NCI-H2081 treated with DMSO at 0.1 percent for 48 hours (cell line): ENCODE measurements at regions not wholly inside any gene's neighbourhood (a gene's known extent, or its start where the extent isn't known, plus 50 kb on each side); places are given as distances from the start of the nearest gene placed in this dataset.

Experiments used
- DNase-seq: peaks from one replicate; lab custom pipeline; 2025; lab: John Stamatoyannopoulos, UW

DNA sequence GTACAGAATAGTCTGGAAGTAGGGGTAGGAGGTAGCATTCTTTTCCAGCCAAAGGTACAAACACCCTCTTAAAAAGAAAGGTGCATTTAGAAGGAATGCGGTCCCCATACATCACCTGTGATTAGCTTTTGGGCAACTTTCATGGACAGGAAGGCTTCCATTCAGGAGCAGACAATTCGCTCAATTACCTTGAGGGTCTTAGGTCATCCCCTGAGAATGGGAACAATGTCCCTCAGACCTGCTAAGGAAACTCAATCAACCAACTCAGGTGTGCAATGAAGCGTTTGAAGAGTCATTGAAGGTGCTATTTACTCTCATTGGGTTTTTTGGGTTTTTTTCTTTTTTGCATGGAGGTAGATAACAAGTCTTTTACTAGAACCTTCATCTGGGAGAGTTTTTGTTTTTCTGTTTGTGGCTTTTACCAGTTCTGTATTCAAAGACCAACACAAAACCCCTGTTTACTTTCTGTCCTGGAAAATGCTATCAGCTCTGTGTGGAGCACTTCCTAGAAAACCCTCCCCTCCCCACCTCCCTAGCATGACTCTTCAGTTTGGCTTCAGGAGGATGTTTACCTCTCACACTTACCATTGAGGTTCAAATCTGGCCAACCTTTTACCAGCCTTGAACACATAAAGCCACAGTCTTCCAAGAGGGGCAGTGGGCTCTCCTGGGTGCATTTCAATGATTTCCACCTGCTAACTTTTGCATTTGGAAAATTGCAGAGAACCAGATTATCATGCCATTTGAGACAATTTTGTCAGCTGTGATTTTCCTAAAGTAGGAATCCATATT is 271.2 kb upstream of the PRDM1 start:
- DNase-seq, result no peak

DNA sequence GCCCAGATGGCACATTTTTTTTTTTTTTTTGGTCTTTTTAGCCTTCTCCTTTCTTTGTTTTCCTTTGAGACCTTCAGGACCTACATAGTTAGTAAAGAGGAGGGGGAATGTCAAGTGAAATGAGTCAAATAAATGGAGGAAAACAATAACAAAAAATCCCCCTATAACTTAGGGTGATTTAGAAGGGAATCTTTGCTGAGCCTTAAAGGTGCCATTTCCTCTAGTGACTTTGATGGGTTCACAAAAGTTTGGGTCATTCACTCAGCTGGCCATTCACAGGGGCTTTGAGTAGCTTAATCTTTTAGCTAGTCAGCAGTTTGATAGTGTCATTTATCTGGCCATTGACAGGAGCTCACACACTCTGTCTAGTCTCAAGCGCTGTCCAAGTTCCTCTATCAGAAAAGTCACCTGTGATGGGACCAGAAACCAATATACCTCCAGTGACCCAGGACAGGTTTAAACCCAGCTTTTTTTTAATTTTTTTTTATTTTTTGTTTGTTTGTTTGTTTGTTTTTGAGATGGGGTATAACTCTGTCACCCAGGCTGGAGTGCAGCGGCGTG is 275.1 kb upstream of the PRDM1 start:
- no peak for DNase-seq

- no peak for DNase-seq
Observed at GRCh38 chr6:105810105-105810921, 275.8 kb upstream of the PRDM1 start.

DNA sequence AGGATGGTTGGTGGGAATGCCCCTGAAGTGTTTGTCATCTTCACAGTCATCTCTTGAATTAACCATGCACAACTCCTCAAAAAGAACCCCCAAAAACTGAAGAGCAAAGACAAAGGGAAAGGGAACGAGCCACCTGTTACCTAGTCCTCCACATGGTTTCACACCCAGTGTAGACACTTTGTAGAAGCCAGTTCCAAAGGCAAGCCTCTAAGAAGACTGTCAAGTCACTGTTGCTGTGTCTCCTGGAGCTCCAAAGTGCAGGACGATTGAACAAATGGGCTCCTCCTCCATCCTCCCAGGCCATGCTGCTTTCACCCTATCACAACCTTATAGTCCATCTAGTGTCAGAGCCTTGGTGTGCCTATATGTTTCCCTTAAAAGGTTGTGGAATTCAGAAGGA is 277.6 kb upstream of the PRDM1 start:
- no peak for DNase-seq

DNA sequence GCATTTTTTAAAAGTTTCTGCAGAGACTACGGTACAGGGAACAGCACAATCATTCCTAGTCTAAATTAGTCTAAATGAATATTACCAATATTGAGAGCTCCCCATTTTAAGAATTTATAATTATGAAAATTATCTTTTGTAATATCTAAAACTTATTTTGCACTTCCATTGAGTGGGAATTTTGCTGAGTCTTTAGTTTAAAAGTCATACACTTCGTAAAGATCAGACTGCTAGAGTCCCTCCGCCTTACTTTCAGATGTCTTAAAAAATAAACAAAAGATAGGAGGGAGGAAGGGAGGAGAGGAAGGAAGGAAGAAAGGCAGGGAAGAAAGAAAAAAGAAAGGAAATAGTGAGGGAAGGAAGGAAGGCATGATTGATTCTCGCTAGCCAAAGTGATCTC is 278.2 kb upstream of the PRDM1 start:
- DNase-seq, result no peak

DNA sequence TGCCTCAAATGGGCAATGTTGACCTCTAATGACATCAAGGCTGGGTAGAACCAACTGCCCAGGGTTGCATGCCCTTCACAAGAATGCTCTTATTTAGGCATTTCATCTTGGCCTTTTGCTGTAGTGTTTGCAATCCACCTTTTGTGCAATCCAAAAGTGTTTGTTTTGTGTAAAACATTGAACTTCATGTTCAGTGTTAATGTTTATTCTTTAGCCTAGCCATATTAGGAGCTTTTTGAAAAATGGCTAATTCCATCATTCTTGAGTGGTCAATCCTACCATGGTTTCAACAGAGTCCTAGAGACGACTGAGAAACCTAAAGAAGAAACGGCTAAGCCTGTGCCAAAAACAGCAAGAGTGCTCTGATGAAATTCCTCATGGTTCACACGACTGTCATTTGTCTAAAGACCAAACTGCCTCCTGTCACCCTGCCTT is 279.6 kb upstream of the PRDM1 start:
- no peak for DNase-seq

GRCh38 chr6:105805501-105806023 is 280.6 kb upstream of the PRDM1 start:
- DNase-seq, result no peak

DNA sequence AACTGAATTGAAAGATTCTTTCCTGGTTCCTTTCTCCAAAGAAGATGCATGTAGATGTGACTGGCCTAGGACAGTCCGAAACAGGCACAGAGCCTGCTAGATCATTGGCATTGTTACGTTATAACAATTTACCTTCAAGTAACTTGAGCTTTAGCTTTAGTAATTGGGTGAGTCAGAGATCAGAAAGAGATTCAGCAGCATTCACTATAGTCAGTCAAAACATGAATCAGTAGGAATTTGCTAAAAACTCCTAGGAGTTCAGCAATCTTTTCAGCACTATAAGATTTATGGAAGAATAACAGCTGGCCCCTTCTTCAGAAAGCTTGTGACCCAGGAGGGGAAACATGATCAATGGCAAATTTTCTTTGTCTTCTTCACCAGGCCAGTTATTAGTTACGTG is 281.7 kb upstream of the PRDM1 start:
- no peak for DNase-seq

- no peak for DNase-seq
Observed at GRCh38 chr6:105804000-105804399, 282.1 kb upstream of the PRDM1 start.

DNA sequence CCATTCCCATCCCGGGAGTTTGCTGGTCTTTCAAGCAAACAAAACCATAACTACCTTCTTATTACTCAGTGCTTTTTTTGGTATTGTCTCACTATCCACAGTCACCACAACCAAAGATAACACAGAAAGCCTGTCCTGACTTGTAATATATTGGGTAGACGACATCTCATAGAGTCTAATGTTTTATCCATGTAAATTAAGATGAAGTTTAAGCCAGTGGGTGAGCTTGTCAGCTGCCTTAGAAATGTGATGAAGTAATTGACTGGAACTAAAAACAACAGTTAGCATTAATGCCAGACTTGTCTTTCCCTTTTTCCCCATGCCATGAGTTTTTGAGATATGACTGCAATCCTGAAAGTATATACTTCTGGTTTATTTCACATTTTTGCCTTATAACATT is 282.7 kb upstream of the PRDM1 start:
- no peak for DNase-seq

GRCh38 chr6:105802703-105803102 is 283.4 kb upstream of the PRDM1 start:
- DNase-seq, result no peak

- no peak for DNase-seq
Observed at GRCh38 chr6:105800871-105801270, 285.3 kb upstream of the PRDM1 start.

DNA sequence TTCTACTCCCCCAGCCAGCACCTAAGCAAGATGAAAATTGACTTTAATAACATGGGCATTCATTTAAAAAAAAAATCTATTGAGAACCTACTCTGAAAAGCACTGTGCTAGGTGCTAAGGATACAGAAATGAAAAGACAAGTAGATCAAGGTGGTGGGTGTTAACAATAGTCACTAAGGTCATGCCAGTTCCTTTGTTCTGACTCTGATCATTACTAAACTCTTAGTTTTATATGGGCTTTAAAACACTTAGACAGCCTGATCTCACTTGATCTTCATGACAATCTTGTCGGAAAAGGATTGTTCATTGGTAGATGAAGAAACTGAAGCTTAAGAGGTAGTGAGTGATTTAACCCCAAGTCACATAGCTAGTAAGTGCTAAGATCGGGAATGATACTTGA is 285.7 kb upstream of the PRDM1 start:
- DNase-seq, result no peak

- DNase-seq, result no peak
Observed at GRCh38 chr6:105799056-105799455, 287.1 kb upstream of the PRDM1 start.

- no peak for DNase-seq
Observed at GRCh38 chr6:105797983-105798453, 288.1 kb upstream of the PRDM1 start.

DNA sequence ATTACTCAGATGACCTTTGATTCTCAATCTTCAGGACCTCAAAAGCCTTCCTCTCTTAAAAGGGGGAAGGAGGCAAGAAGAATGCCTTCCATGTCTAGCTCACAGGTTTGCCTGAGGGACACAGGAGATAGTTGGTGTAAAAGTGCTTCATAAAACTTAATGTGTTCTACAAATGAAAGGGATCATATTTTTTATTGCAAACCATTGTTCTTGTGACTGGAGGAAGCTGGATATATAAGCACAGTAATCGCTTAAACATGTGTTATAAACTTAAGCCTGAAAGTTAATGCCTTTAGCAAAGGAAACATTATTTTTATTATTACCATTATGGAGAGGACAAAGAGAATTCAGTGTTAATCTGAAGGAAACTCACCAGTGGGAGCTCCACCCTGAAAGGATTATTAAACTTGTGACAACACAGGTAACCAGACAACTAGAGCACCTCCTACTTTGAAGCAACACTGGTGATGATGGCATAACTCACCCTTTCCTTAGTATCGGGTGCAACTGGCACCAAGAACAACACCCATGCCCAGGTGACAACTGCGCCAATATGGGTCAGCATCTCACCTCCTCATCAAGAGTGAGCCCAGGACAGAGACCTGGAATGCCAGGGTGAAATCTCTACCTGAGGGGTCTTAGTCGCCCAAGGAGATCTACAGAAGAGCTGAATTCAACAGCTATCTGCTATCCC is 288.7 kb upstream of the PRDM1 start:
- DNase-seq, result no peak

GRCh38 chr6:105795913-105796517 is 290.1 kb upstream of the PRDM1 start:
- DNase-seq, result no peak

DNA sequence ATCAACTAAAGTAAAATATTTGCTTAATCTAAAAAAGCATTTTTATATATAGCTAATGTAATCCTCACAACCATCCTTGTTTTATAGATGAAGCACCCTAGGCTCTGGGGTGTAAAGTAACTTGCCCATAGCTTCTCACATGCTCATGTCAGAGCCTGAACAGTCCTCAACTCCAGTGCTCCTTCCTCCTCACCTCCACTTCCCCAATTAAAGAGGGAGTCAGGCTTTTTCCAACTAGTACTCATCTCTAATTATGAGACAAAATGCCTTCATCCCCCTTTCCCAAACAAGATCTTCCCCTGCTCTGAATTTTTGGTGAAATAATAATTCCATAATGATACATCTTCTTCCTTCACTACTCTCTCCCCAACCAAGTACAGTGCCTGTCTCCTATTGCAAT is 290.8 kb upstream of the PRDM1 start:
- DNase-seq, result no peak

DNA sequence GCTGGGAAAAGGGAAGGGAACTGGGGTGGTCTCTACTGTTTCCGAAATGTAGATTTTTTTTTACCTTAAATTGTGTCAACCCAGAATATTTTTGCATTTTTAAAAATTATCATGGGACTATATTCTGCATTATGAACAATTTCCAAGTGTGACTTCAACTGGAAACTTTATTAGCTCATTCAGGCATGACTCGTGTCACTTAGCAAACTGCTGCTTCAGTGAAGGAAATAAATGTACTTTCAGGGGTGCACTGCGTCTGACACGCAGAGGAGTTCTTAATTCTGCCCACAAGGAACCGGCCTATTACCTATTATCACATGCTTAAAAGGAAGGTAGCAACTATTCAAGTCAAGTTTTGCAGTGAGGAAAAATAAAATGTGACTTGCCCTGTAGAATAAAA is 291.3 kb upstream of the PRDM1 start:
- no peak for DNase-seq

DNA sequence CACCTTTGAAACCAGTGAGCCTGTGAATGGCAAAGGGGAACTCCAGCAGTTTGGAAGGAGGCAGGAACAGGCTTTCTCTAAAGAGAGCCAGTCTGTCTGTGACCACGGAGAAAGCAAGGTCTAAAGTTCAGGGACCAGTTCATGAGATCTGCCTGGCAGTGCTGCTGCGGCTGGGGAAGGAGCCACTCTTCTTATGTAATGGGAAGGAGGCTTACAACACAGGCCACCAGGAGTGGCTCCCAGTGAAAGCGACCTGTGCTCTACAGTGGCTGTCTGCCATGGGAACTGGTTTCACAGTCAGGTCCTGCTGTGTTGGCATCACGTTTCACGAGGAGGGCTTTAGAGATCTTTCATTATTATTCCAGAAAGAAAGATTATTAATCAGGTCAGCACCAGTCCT is 291.9 kb upstream of the PRDM1 start:
- no peak for DNase-seq

DNA sequence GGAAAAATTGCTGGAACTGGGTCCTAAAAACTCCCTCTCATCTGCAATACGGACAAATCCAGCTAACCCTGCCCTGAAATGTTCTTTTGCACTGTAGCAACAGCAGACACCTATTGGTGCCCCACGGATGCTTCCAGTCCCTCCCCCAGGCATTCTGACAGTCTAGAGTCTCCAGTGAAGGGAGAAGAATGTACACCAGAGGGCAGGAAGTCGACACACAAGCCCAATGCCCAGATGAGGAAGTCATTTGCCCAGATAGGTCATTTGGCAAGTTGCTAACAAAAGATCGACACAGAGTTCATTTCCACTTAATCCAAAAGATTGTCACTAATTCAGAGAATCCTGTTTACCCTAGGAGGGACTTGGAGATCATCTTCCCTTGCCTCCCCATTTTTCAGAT is 293.0 kb upstream of the PRDM1 start:
- DNase-seq, result no peak
